Endothelial cell of umbilical vein (primary cell): ENCODE measurements at regions not wholly inside any gene's neighbourhood (a gene's known extent, or its start where the extent isn't known, plus 50 kb on each side); places are given as distances from the start of the nearest gene placed in this dataset.

Experiments used
- GATA2 ChIP-seq: IDR thresholded peaks from 2 replicates; pipeline ENCODE4 v1.7.0; 2011; ENCODE audit warnings: low read depth, mild to moderate bottlenecking, moderate library complexity, mixed read lengths, low read length; ENCODE audit not compliant: insufficient read length, insufficient read depth
- MYC ChIP-seq: IDR thresholded peaks from one replicate; pipeline ENCODE4 v1.6.1; 2011; ENCODE audit warnings: mild to moderate bottlenecking, low read depth, low read length
- POLR2A ChIP-seq: IDR thresholded peaks from 2 replicates; pipeline ENCODE4 v1.6.1; 2012; ENCODE audit warnings: low read depth, mild to moderate bottlenecking, control low read depth, low read length
- POLR2AphosphoS5 ChIP-seq: IDR thresholded peaks from 2 replicates; pipeline ENCODE4 v1.6.1; 2012; ENCODE audit warnings: low read depth, mild to moderate bottlenecking, control low read depth, low read length, moderate library complexity; ENCODE audit not compliant: insufficient read depth
- TF ChIP-seq, protein P1 (sequence below), 2 donors: IDR thresholded peaks; 1 replicate in 1 of 2; 2 replicates in 1 of 2; pipeline ENCODE4 v1.5.1; 2011; ENCODE audit warnings: low read length in 2 of 2, mild to moderate bottlenecking in 2 of 2, moderate library complexity in 2 of 2, control low read depth in 1 of 2, inconsistent platforms in 1 of 2, low read depth in 1 of 2; ENCODE audit not compliant: insufficient read depth in 1 of 2; ENCODE audit errors: extremely low read depth in 1 of 2

DNA sequence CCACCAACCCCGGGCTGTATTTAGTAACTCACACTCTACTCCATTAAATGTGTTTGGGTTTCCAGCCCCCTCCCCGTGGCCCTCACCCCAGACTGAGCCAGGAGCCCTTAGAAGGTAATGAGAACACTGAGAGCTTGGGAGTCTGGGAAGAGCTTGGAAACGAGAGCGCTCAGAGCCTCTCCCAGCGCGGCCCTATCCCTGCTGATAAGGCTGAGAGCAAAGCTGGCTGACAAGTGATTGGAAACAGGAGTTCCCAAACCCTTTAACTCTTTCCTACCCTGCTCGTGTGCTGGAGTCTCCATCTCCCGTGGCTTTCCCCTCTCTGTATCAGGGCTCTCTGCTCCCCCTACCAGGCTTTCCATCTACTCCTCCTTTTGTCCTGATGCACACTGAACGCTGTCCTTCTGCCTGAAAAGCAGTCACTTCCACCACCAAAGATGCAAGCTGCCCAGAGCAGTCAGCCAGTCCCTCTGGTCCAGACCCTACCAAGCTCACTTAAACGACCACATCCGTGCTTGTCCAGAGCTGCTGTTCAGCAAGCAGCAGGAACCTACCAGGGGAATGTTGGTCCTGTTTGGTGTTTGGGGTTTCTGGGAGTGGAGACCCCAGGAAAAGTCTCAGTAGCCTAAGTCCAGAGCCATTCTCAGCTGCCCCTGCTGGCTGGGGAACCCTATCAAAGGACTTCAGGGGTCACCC, 100.0 kb upstream of the PKDCC start:
- TF ChIP-seq MYC (no peak), POLR2AphosphoS5 (no peak), POLR2A (no peak), GATA2 (no peak)
- TF ChIP-seq, protein P1, sequence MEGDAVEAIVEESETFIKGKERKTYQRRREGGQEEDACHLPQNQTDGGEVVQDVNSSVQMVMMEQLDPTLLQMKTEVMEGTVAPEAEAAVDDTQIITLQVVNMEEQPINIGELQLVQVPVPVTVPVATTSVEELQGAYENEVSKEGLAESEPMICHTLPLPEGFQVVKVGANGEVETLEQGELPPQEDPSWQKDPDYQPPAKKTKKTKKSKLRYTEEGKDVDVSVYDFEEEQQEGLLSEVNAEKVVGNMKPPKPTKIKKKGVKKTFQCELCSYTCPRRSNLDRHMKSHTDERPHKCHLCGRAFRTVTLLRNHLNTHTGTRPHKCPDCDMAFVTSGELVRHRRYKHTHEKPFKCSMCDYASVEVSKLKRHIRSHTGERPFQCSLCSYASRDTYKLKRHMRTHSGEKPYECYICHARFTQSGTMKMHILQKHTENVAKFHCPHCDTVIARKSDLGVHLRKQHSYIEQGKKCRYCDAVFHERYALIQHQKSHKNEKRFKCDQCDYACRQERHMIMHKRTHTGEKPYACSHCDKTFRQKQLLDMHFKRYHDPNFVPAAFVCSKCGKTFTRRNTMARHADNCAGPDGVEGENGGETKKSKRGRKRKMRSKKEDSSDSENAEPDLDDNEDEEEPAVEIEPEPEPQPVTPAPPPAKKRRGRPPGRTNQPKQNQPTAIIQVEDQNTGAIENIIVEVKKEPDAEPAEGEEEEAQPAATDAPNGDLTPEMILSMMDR (IDR thresholded peaks at IDR 0.05; ENCODE audit: extremely low read depth in 1 of 2, insufficient read depth in 1 of 2, low read depth in 1 of 2, low read length in 2 of 2), result no peak
